ENCODE measurements at regions not wholly inside any gene's neighbourhood (a gene's known extent, or its start where the extent isn't known, plus 50 kb on each side); places are given as distances from the start of the nearest gene placed in this dataset.

DNA sequence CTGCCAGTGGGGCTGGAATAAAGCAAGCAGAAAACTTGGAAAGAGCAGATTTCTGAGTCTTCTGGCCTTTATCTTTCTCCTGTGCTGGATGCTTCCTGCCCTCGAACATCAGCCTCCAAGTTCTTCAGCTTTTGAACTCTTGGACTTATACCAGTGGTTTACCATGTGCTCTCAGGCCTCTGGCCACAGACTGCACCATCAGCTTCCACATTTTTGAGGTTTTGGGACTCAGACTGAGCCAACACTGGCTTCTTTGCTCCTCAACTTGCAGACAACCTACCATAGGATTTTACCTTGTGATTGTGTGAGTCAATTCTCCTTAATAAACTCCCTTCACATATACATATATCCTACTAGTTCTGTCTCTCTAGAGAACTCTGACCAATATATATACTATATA, 706.6 kb downstream of the NR2F2 start:
- TF ChIP-seq, protein P1, sequence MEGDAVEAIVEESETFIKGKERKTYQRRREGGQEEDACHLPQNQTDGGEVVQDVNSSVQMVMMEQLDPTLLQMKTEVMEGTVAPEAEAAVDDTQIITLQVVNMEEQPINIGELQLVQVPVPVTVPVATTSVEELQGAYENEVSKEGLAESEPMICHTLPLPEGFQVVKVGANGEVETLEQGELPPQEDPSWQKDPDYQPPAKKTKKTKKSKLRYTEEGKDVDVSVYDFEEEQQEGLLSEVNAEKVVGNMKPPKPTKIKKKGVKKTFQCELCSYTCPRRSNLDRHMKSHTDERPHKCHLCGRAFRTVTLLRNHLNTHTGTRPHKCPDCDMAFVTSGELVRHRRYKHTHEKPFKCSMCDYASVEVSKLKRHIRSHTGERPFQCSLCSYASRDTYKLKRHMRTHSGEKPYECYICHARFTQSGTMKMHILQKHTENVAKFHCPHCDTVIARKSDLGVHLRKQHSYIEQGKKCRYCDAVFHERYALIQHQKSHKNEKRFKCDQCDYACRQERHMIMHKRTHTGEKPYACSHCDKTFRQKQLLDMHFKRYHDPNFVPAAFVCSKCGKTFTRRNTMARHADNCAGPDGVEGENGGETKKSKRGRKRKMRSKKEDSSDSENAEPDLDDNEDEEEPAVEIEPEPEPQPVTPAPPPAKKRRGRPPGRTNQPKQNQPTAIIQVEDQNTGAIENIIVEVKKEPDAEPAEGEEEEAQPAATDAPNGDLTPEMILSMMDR (IDR thresholded peaks at IDR 0.05), result no peak
- TF ChIP-seq POLR2A (IDR thresholded peaks at IDR 0.05), result no peak

Data from tibial nerve (tissue), 3 donors.